Esophagus muscularis mucosa (tissue), 4 donors: ENCODE measurements at regions not wholly inside any gene's neighbourhood (a gene's known extent, or its start where the extent isn't known, plus 50 kb on each side); places are given as distances from the start of the nearest gene placed in this dataset.

Experiments
- EP300 ChIP-seq: sonication (generic); formaldehyde crosslinking; IDR thresholded peaks from one replicate; pipeline ENCODE4 v1.6.1; 2017; ENCODE audit warnings: antibody characterized with exemption
- POLR2AphosphoS5 ChIP-seq, 2 donors: sonication (generic); formaldehyde crosslinking; IDR thresholded peaks; one replicate each; pipeline ENCODE4 v1.6.1; 2017; ENCODE audit warnings: antibody characterized with exemption in 2 of 2
- TF ChIP-seq, protein P1 (sequence below), 3 experiments: fragments of 200-600 bp in 2 of 3; fragments of 450-650 bp in 1 of 3; sonication (generic) in 2 of 3; IDR thresholded peaks; one replicate each; pipeline ENCODE4 v1.5.1; 2017 to 2019; ENCODE audit warnings: antibody characterized with exemption in 3 of 3, mild to moderate bottlenecking in 2 of 3, moderate library complexity in 1 of 3

DNA sequence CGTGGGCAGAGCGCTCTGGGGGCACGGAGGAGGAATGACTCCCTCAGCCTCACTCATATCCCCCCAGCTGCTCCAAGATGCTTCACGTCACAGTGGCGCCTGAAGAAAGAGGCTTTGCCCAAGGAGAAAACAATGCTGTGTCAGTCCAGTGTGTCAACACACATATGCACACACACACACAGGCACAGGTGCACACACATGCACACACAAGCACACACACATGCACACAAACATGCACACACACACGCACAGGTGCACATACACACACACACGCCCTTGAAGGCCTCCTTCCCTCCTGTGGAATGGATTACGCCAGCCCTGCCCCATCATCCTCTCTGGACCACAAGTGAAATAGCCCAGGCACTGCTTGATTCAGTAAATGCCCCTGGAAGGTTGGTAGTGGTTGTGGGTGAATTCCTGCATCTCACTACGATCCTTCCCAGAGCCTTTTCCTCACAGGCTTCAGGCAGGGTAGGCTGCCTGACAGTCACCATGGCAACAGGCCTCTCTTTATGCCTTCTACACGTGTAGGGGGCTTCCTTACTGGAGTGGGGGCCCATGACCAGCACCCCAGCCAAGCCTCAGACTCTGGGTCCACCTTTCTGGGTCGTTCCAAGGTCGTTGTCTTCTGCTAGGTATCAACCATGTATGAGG lies 371.5 kb upstream of the PODXL start:
- TF ChIP-seq, protein P1, sequence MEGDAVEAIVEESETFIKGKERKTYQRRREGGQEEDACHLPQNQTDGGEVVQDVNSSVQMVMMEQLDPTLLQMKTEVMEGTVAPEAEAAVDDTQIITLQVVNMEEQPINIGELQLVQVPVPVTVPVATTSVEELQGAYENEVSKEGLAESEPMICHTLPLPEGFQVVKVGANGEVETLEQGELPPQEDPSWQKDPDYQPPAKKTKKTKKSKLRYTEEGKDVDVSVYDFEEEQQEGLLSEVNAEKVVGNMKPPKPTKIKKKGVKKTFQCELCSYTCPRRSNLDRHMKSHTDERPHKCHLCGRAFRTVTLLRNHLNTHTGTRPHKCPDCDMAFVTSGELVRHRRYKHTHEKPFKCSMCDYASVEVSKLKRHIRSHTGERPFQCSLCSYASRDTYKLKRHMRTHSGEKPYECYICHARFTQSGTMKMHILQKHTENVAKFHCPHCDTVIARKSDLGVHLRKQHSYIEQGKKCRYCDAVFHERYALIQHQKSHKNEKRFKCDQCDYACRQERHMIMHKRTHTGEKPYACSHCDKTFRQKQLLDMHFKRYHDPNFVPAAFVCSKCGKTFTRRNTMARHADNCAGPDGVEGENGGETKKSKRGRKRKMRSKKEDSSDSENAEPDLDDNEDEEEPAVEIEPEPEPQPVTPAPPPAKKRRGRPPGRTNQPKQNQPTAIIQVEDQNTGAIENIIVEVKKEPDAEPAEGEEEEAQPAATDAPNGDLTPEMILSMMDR (IDR thresholded peaks at IDR 0.05), result no peak
- TF ChIP-seq EP300, result no peak
- TF ChIP-seq POLR2AphosphoS5 (IDR thresholded peaks at IDR 0.05), result no peak
